Lower lobe of right lung (tissue), 2 donors: ENCODE measurements at regions not wholly inside any gene's neighbourhood (a gene's known extent, or its start where the extent isn't known, plus 50 kb on each side); places are given as distances from the start of the nearest gene placed in this dataset.

Source experiments
- ATAC-seq, 2 donors: fragments of 200-7000 bp; cut with Tn5 transposase; one replicate each; pipeline ENCODE4 v1.9.1; 2020 to 2022; ENCODE audit warnings: mild to moderate bottlenecking in 2 of 2, moderate library complexity in 2 of 2
- DNase-seq: peaks from one replicate; pipeline ENCODE4 v3.0.0-alpha.2; 2020
- H3K27ac ChIP-seq: fragments of 200-600 bp; one replicate; pipeline ENCODE4 v1.8.0; 2022
- H3K27me3 ChIP-seq: fragments of 200-600 bp; one replicate; pipeline ENCODE4 v1.8.0; 2022; ENCODE audit warnings: low read depth
- H3K36me3 ChIP-seq: fragments of 200-600 bp; one replicate; pipeline ENCODE4 v1.8.0; 2022; ENCODE audit warnings: mild to moderate bottlenecking
- H3K4me1 ChIP-seq: fragments of 200-600 bp; one replicate; pipeline ENCODE4 v1.8.0; 2022
- H3K4me3 ChIP-seq: fragments of 200-600 bp; one replicate; pipeline ENCODE4 v1.8.0; 2022; ENCODE audit warnings: mild to moderate bottlenecking
- H3K9me3 ChIP-seq: fragments of 200-600 bp; one replicate; pipeline ENCODE4 v1.8.0; 2022
- CTCF ChIP-seq: fragments of 200-600 bp; IDR thresholded peaks from one replicate; pipeline ENCODE4 v1.8.0; 2022; ENCODE audit warnings: antibody characterized with exemption, mild to moderate bottlenecking
- intact Hi-C: fragments of 100-400 bp; cut with DNase I; formaldehyde crosslinking; loops from one replicate; pipeline ENCODE4 v1.11.0; 2022
- donor health status: DM: no; HTN: yes; CAD: no; lungs with severe emphysema.

DNA sequence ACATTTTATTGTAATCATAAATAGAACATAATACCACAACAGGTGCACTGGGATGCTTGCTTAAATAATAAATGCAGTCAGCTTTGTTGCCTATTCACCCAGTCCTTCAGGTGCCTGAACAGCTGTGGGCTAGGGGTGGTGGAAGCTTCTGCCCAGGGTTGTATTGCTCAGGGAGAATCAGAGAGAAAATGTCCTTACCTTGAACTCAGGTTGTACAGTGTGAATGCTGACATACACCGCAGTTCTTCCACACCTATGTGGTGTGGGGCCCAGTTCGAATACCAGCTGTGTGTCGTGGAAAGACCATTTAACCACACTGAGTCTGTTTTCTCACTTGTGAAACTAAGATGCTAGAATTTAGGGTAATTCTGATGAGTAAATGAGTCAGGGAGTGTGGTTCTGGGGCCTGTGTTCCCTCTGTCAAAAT lies 115.7 kb upstream of the ATP1A1 start:
- no peak for DNase-seq
- no peaks in the 10 kb centered on the region for H3K27me3 ChIP-seq
- H3K4me1 ChIP-seq = peaks cover 5% of the 10 kb centered on the region
- ATAC-seq = no peak
- intact Hi-C loops = no loop called here
- H3K4me3 ChIP-seq = no peak overlapping the region
- no peak for TF ChIP-seq CTCF
- H3K36me3 ChIP-seq = no peaks in the 10 kb centered on the region
- H3K9me3 ChIP-seq = no peaks in the 10 kb centered on the region
- H3K27ac ChIP-seq = no peak overlapping the region

GRCh38 chr1:116257836-116258235 lies 115.2 kb upstream of the ATP1A1 start:
- no peak for ATAC-seq
- TF ChIP-seq CTCF = no peak
- intact Hi-C loops = no loop called here
- Histone ChIP-seq H3K36me3 (no peaks in the 10 kb centered on the region), H3K27me3 (no peaks in the 10 kb centered on the region), H3K9me3 (no peaks in the 10 kb centered on the region), H3K27ac (no peak overlapping the region), H3K4me3 (no peak overlapping the region), H3K4me1 (peaks cover 5% of the 10 kb centered on the region)
- no peak for DNase-seq

- Histone ChIP-seq H3K27ac (no peak overlapping the region), H3K36me3 (no peaks in the 10 kb centered on the region), H3K27me3 (no peaks in the 10 kb centered on the region), H3K4me3 (no peak overlapping the region), H3K9me3 (no peaks in the 10 kb centered on the region), H3K4me1 (peaks cover 5% of the 10 kb centered on the region)
- DNase-seq = no peak
- TF ChIP-seq CTCF = no peak
- peak in 1 of 2 donors; percentile 19 for ATAC-seq
- intact Hi-C loops = no loop called here
These were observed 114.2 kb upstream of the ATP1A1 start for GRCh38 chr1:116258668-116259419.

GRCh38 chr1:116259663-116260062 lies 113.4 kb upstream of the ATP1A1 start:
- H3K4me1 ChIP-seq = peaks cover 5% of the 10 kb centered on the region
- no peak overlapping the region for H3K27ac ChIP-seq
- DNase-seq = no peak
- H3K36me3 ChIP-seq = no peaks in the 10 kb centered on the region
- no peak for TF ChIP-seq CTCF
- intact Hi-C loops = no loop called here
- ATAC-seq = no peak
- no peaks in the 10 kb centered on the region for H3K9me3 ChIP-seq
- no peaks in the 10 kb centered on the region for H3K27me3 ChIP-seq
- no peak overlapping the region for H3K4me3 ChIP-seq

- Histone ChIP-seq H3K9me3 (no peaks in the 10 kb centered on the region), H3K27me3 (no peaks in the 10 kb centered on the region), H3K36me3 (no peaks in the 10 kb centered on the region), H3K27ac (no peak overlapping the region), H3K4me3 (no peak overlapping the region), H3K4me1 (peaks cover 5% of the 10 kb centered on the region)
- ATAC-seq (no peak), DNase-seq (no peak)
- intact Hi-C loops = no loop called here
- TF ChIP-seq CTCF = no peak
These were observed 112.9 kb upstream of the ATP1A1 start for GRCh38 chr1:116260115-116260514.
